ENCODE measurements at regions not wholly inside any gene's neighbourhood (a gene's known extent, or its start where the extent isn't known, plus 50 kb on each side); places are given as distances from the start of the nearest gene placed in this dataset.

GRCh38 chr1:224051086-224051406 lies 62.9 kb upstream of the FBXO28 start:
- TF ChIP-seq CTCF (conservative IDR thresholded peaks at IDR 0.05; ENCODE audit: low read depth, low read length) (peak; percentile 21; the same call in 1 of the 2 replicates), EZH2 (IDR thresholded peaks at IDR 0.05; ENCODE audit: borderline replicate concordance, low read depth, low read length, poor library complexity, severe bottlenecking) (no peak)
